SK-N-SH (cell line): ENCODE measurements at regions not wholly inside any gene's neighbourhood (a gene's known extent, or its start where the extent isn't known, plus 50 kb on each side); places are given as distances from the start of the nearest gene placed in this dataset.

Experiments used
- CTCF ChIA-PET: fragments of 300-600, 350-600 bp; formaldehyde crosslinking; extraction: SDS; loops from one replicate; lab custom pipeline; 2021; lab: Yijun Ruan, JAX
- POLR2A ChIA-PET: fragments of 350-600 bp; sonication (Branson Sonifier 250); formaldehyde crosslinking; extraction: SDS; loops from one replicate; lab custom pipeline; 2020; ENCODE audit warnings: antibody characterized with exemption, inconsistent platforms; lab: Yijun Ruan, JAX
- DNase-seq: peaks from one replicate; pipeline ENCODE4 v3.0.0; 2012
- H2AFZ ChIP-seq: fragments of 200-600 bp; sonication (generic); 2 replicates; pipeline ENCODE4 v1.8.1; 2016; ENCODE audit warnings: antibody characterized with exemption, mild to moderate bottlenecking, low read depth
- H3F3A ChIP-seq: fragments of 200-600 bp; sonication (generic); replicated peaks from 2 replicates; pipeline ENCODE3; 2016; ENCODE audit warnings: antibody characterized with exemption, mild to moderate bottlenecking; ENCODE audit not compliant: insufficient read depth
- H3K27ac ChIP-seq, 2 experiments: fragments of 200-500 bp in 1 of 2; fragments of 200-600 bp in 1 of 2; sonication (Bioruptor generic) in 1 of 2; sonication (generic), shearing (Covaris generic) in 1 of 2; 2 replicates each; pipeline versions ENCODE4 v1.5.1 to v1.6.1; 2014 to 2016; ENCODE audit warnings: low read depth in 2 of 2, inconsistent platforms in 1 of 2, low read length in 1 of 2, mild to moderate bottlenecking in 1 of 2, mixed read lengths in 1 of 2
- H3K27me3 ChIP-seq: fragments of 200-600 bp; sonication (generic), shearing (Covaris generic); 2 replicates; pipeline ENCODE4 v1.6.1; 2016; ENCODE audit warnings: mixed run types; ENCODE audit not compliant: insufficient read depth
- H3K36me3 ChIP-seq, 2 experiments: fragments of 200-500 bp in 1 of 2; fragments of 200-600 bp in 1 of 2; sonication (Bioruptor generic) in 1 of 2; sonication (generic) in 1 of 2; replicated peaks in 1 of 2; 2 replicates each; pipeline versions ENCODE3 to v1.5.1; 2014 to 2016; ENCODE audit warnings: low read length in 1 of 2, mild to moderate bottlenecking in 1 of 2; ENCODE audit not compliant: insufficient read depth in 2 of 2, control insufficient read depth in 1 of 2
- H3K4me1 ChIP-seq, 2 experiments: fragments of 200-500 bp in 1 of 2; fragments of 200-600 bp in 1 of 2; sonication (Bioruptor generic) in 1 of 2; sonication (generic), shearing (Covaris generic) in 1 of 2; 2 replicates each; pipeline versions ENCODE4 v1.5.1 to v1.6.1; 2014 to 2016; ENCODE audit warnings: low read depth in 1 of 2, low read length in 1 of 2, mixed run types in 1 of 2; ENCODE audit not compliant: insufficient read depth in 2 of 2, control insufficient read depth in 1 of 2
- H3K4me2 ChIP-seq: fragments of 200-600 bp; sonication (generic), shearing (Covaris generic); 2 replicates; pipeline ENCODE4 v1.6.1; 2017; ENCODE audit warnings: mixed run types
- H3K4me3 ChIP-seq, 2 experiments: fragments of 200-500 bp in 1 of 2; fragments of 200-600 bp in 1 of 2; sonication (Bioruptor generic) in 1 of 2; sonication (generic), shearing (Covaris generic) in 1 of 2; 2 replicates each; pipeline versions ENCODE4 v1.5.1 to v1.8.1; 2014 to 2016; ENCODE audit warnings: low read depth in 2 of 2, inconsistent platforms in 1 of 2, low read length in 1 of 2, mild to moderate bottlenecking in 1 of 2, mixed read lengths in 1 of 2, moderate library complexity in 1 of 2
- H3K79me2 ChIP-seq: fragments of 200-600 bp; sonication (generic); 2 replicates; pipeline ENCODE4 v1.8.1; 2017; ENCODE audit warnings: mild to moderate bottlenecking; ENCODE audit not compliant: insufficient read depth
- H3K9ac ChIP-seq: fragments of 200-600 bp; sonication (generic); 2 replicates; pipeline ENCODE4 v1.6.1; 2017; ENCODE audit warnings: mixed run types
- H3K9me2 ChIP-seq: fragments of 200-600 bp; sonication (generic); 2 replicates; pipeline ENCODE4 v1.6.1; 2017; ENCODE audit warnings: mixed run types
- H3K9me3 ChIP-seq: fragments of 200-600 bp; sonication (generic); 2 replicates; pipeline ENCODE4 v1.6.1; 2017; ENCODE audit warnings: mixed run types, mild to moderate bottlenecking, moderate library complexity
- H4K20me1 ChIP-seq: fragments of 200-600 bp; sonication (generic); 2 replicates; pipeline ENCODE4 v1.6.1; 2017; ENCODE audit warnings: mild to moderate bottlenecking, mixed run types; ENCODE audit not compliant: insufficient read depth
- EP300 ChIP-seq, 2 experiments: IDR thresholded peaks; 2 replicates each; pipeline versions ENCODE4 v1.4.0 to v1.6.1; 2012; ENCODE audit warnings: borderline replicate concordance in 1 of 2, low read depth in 1 of 2, low read length in 1 of 2
- EZH2phosphoT487 ChIP-seq: fragments of 200-600 bp; sonication (generic); IDR thresholded peaks from 2 replicates; pipeline ENCODE4 v1.6.1; 2017; ENCODE audit warnings: low read depth, mixed run types, mild to moderate bottlenecking, antibody characterized with exemption, moderate library complexity, borderline replicate concordance
- FOSL2 ChIP-seq: IDR thresholded peaks from 2 replicates; pipeline ENCODE4 v1.4.0; 2012; ENCODE audit warnings: low read depth, mild to moderate bottlenecking, moderate library complexity, borderline replicate concordance
- FOXM1 ChIP-seq: IDR thresholded peaks from 2 replicates; pipeline ENCODE4 v1.4.0; 2012; ENCODE audit warnings: low read depth, mild to moderate bottlenecking
- GATA2 ChIP-seq: sonication (generic); formaldehyde crosslinking; IDR thresholded peaks from 2 replicates; pipeline ENCODE4 v1.5.0; 2020; ENCODE audit warnings: mild to moderate bottlenecking, missing genetic modification reagents
- IRF3 ChIP-seq: fragments of 150-350 bp; IDR thresholded peaks from 2 replicates; pipeline ENCODE4 v1.6.1; 2016; ENCODE audit warnings: mild to moderate bottlenecking, low read depth, low read length
- NFIC ChIP-seq: IDR thresholded peaks from 2 replicates; pipeline ENCODE4 v1.4.0; 2012; ENCODE audit warnings: borderline replicate concordance
- PBX3 ChIP-seq: IDR thresholded peaks from 2 replicates; pipeline ENCODE4; 2012
- POLR2AphosphoS5 ChIP-seq: IDR thresholded peaks from 2 replicates; pipeline ENCODE4 v1.6.1; 2012; ENCODE audit warnings: low read depth, low read length
- RAD21 ChIP-seq: IDR thresholded peaks from 2 replicates; pipeline ENCODE4 v1.6.1; 2012; ENCODE audit warnings: mild to moderate bottlenecking, low read length
- REST ChIP-seq: IDR thresholded peaks from 2 replicates; pipeline ENCODE4 v1.6.1; 2012; ENCODE audit warnings: mild to moderate bottlenecking, low read depth, low read length, moderate library complexity
- RFX5 ChIP-seq: IDR thresholded peaks from 2 replicates; pipeline ENCODE4 v1.6.1; 2012; ENCODE audit warnings: mild to moderate bottlenecking, improper control_type of control experiment, low read length
- RXRA ChIP-seq: IDR thresholded peaks from 2 replicates; pipeline ENCODE4 v1.4.0; 2012; ENCODE audit warnings: low read depth, mild to moderate bottlenecking, borderline replicate concordance
- SIN3A ChIP-seq: IDR thresholded peaks from 2 replicates; pipeline ENCODE4 v1.6.1; 2012; ENCODE audit warnings: low read depth, mild to moderate bottlenecking, low read length, moderate library complexity, borderline replicate concordance
- SMC3 ChIP-seq: IDR thresholded peaks from 2 replicates; pipeline ENCODE4 v1.6.1; 2012; ENCODE audit warnings: low read depth, low read length, improper control_type of control experiment
- TAF1 ChIP-seq: IDR thresholded peaks from 2 replicates; pipeline ENCODE4 v1.6.1; 2012; ENCODE audit warnings: low read depth, mild to moderate bottlenecking, low read length, moderate library complexity, borderline replicate concordance
- TCF12 ChIP-seq: IDR thresholded peaks from 2 replicates; pipeline ENCODE4 v1.4.0; 2012
- YY1 ChIP-seq: IDR thresholded peaks from 2 replicates; pipeline ENCODE4 v1.4.0; 2012; ENCODE audit warnings: low read depth, mild to moderate bottlenecking
- WGBS: methylation state at CpG from one replicate; pipeline ENCODE4 v1.1.6; 2017; ENCODE audit warnings: low lambda C conversion rate; 5-methylcytosine and 5-hydroxymethylcytosine counted together
- TF ChIP-seq, protein P1 (sequence below): IDR thresholded peaks from 2 replicates; pipeline ENCODE4 v1.4.0; 2012; ENCODE audit warnings: low read depth, borderline replicate concordance

DNA sequence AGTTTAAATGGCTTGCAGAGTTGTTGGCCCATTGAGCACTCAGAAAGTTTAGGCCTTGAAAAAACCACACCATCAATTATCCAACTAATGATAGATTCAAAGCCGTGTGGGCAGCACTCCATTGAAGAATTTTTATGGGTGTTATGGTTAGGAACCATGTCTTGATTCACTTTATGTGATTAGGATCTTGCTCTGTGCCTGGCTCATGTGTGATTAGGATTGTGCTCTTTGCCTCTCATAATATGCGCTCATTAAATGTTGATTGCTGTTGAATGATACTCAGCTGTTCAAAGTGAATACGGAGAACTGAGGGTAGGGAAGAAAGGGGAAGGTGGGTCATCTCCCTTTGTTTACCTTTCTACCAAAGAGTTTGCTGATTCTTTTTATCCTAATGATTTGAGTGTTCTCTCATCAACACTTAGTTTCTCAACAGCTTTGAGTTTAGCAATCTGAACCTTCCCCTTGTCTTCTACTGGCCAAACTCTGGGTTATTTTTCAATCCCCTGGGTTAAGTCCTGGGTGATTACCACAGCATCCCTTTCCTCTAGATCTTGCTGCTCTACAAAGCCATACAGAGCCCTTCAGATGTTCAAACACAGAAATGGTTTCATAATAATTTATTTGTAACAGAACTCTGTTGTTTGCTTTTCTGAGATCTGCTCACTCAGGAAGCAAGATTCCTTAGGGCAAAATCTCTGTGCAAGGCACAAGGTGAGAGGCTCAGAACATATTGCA, 668.8 kb upstream of the RGMB start:
- Histone ChIP-seq H4K20me1 (no peaks in the 10 kb centered on the region), H3K27ac (peak overlapping the region in 1 of 2 experiments; percentile 74; a peak in 2 of 4 replicates), H3K9me2 (no peaks in the 10 kb centered on the region), H3K79me2 (no peaks in the 10 kb centered on the region), H3K36me3 (no peaks in the 10 kb centered on the region), H3K9ac (no peak overlapping the region), H3K4me2 (no peak overlapping the region), H3K4me3 (no peak overlapping the region), H3F3A (peaks cover 28% of the 10 kb centered on the region), H2AFZ (0 out of 2 replicates have a peak overlapping the region, but pooled peaks have one; percentile 9), H3K27me3 (no peaks in the 10 kb centered on the region), H3K9me3 (no peaks in the 10 kb centered on the region), H3K4me1 (peaks cover 3 to 34% of the 10 kb centered on the region in 2 experiments; a peak in 3 of 4 replicates)
- TF ChIP-seq EP300 (IDR thresholded peaks at IDR 0.05; ENCODE audit: borderline replicate concordance in 1 of 2, low read depth in 1 of 2, low read length in 1 of 2): peak in 1 of 2 experiments; percentile 49; a peak in 1 of 4 replicates
- no peak for TF ChIP-seq SMC3
- no peak for TF ChIP-seq SIN3A
- TF ChIP-seq PBX3: no peak
- TF ChIP-seq, protein P1, sequence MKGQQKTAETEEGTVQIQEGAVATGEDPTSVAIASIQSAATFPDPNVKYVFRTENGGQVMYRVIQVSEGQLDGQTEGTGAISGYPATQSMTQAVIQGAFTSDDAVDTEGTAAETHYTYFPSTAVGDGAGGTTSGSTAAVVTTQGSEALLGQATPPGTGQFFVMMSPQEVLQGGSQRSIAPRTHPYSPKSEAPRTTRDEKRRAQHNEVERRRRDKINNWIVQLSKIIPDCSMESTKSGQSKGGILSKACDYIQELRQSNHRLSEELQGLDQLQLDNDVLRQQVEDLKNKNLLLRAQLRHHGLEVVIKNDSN: no peak
- TF ChIP-seq NFIC: no peak
- TF ChIP-seq TCF12: no peak
- no peak for TF ChIP-seq POLR2AphosphoS5
- 52% methylated on average over 3 of the region's 3 CpGs for WGBS
- no peak for DNase-seq
- CTCF ChIA-PET: no interaction called here
- POLR2A ChIA-PET: no interaction called here

- no peaks in the 10 kb centered on the region for H3K9me2 ChIP-seq
- H3K27ac ChIP-seq: peak overlapping the region in 1 of 2 experiments; percentile 100; a peak in 1 of 4 replicates
- no peaks in the 10 kb centered on the region for H3K79me2 ChIP-seq
- H3K27me3 ChIP-seq: no peaks in the 10 kb centered on the region
- POLR2A ChIA-PET: no interaction called here
- WGBS: 81% methylated on average over 6 of the region's 6 CpGs
- no peak for DNase-seq
- H4K20me1 ChIP-seq: no peaks in the 10 kb centered on the region
- TF ChIP-seq GATA2 (CRISPR knock-in tag): no peak
- TF ChIP-seq YY1: no peak
- no peak for TF ChIP-seq RXRA
- TF ChIP-seq FOSL2: no peak
- no peak for TF ChIP-seq RAD21
- TF ChIP-seq SIN3A: no peak
- no peak for TF ChIP-seq FOXM1
- no peak for TF ChIP-seq TCF12
- TF ChIP-seq RFX5: no peak
- no peak for TF ChIP-seq SMC3
- no peak for TF ChIP-seq REST
- TF ChIP-seq, protein P1: no peak
- TF ChIP-seq EP300 (IDR thresholded peaks at IDR 0.05; ENCODE audit: borderline replicate concordance in 1 of 2, low read depth in 1 of 2, low read length in 1 of 2): no peak
- TF ChIP-seq TAF1: no peak
- no peak for TF ChIP-seq IRF3
- no peak for TF ChIP-seq EZH2phosphoT487
- TF ChIP-seq, all 33 proteins: peak for 0
- H3F3A ChIP-seq: peaks cover 29% of the 10 kb centered on the region
- peaks cover 6 to 34% of the 10 kb centered on the region in 2 experiments; a peak in 3 of 4 replicates for H3K4me1 ChIP-seq
- no peak overlapping the region for H3K4me2 ChIP-seq
- H3K4me3 ChIP-seq: no peak overlapping the region
- CTCF ChIA-PET: no interaction called here
- no peak overlapping the region for H3K9ac ChIP-seq
- no peak overlapping the region for H2AFZ ChIP-seq
- no peaks in the 10 kb centered on the region for H3K36me3 ChIP-seq
- no peaks in the 10 kb centered on the region for H3K9me3 ChIP-seq
Measured at GRCh38 chr5:98105681-98106080, 667.8 kb upstream of the RGMB start.
